ENCODE measurements at regions not wholly inside any gene's neighbourhood (a gene's known extent, or its start where the extent isn't known, plus 50 kb on each side); places are given as distances from the start of the nearest gene placed in this dataset.

GRCh38 chr12:92331383-92331782 is 185.7 kb upstream of the BTG1 start:
- H3K4me1 ChIP-seq (ENCODE audit: control insufficient read depth in 1 of 2, low read depth in 2 of 2), result peaks cover 0 to under 1% of the 10 kb centered on the region in 2 donors
- H3K9me3 ChIP-seq, result no peaks in the 10 kb centered on the region
- H3K27ac ChIP-seq, result no peak overlapping the region
- no peaks in the 10 kb centered on the region for H3K36me3 ChIP-seq
- DNase-seq (ENCODE audit: low spot score) (no peak), ATAC-seq (ENCODE audit: insufficient number of reproducible peaks, low FRiP score, low read depth) (no peak)
- no peak overlapping the region for H3K4me3 ChIP-seq
- H3K27me3 ChIP-seq (replicated peaks; ENCODE audit: insufficient read depth), result no peaks in the 10 kb centered on the region
- no peak for TF ChIP-seq CTCF (IDR thresholded peaks at IDR 0.05)

DNA sequence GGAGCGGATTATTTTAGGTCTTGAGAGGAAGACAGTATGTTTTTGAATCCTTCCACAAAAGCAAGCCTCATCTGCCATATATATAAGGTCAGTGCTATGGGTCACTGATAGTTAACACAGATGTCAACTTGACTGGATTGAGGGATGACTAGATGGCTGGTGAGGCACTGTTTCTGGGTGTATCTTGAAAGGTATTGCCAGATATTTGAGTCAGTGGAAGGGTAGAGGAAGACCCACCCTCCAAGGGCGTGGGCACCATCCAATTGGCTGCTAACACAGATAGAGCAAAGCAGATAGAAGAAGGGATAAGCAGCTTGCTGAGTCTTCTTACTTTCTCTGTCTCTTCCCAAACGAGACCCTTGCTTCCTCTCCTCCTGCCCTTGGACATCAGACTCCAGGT is 185.0 kb upstream of the BTG1 start:
- no peak for ATAC-seq (ENCODE audit: insufficient number of reproducible peaks, low FRiP score, low read depth)
- TF ChIP-seq CTCF (IDR thresholded peaks at IDR 0.05), result no peak

GRCh38 chr12:92326877-92327276 is 181.2 kb upstream of the BTG1 start:
- ATAC-seq (ENCODE audit: insufficient number of reproducible peaks, low FRiP score, low read depth) (no peak), DNase-seq (ENCODE audit: low spot score) (no peak)
- H3K4me1 ChIP-seq (ENCODE audit: control insufficient read depth in 1 of 2, low read depth in 2 of 2), result no peaks in the 10 kb centered on the region
- H3K27ac ChIP-seq, result no peak overlapping the region
- no peak for TF ChIP-seq CTCF (IDR thresholded peaks at IDR 0.05)
- H3K27me3 ChIP-seq (replicated peaks; ENCODE audit: insufficient read depth), result no peaks in the 10 kb centered on the region
- H3K4me3 ChIP-seq, result no peak overlapping the region
- H3K9me3 ChIP-seq, result no peaks in the 10 kb centered on the region
- no peaks in the 10 kb centered on the region for H3K36me3 ChIP-seq

More for the DNA sequence above, 185.0 kb upstream of the BTG1 start:
- Histone ChIP-seq H3K4me3 (no peak overlapping the region), H3K27me3 (replicated peaks; ENCODE audit: insufficient read depth) (no peaks in the 10 kb centered on the region), H3K4me1 (ENCODE audit: control insufficient read depth in 1 of 2, low read depth in 2 of 2) (no peaks in the 10 kb centered on the region), H3K27ac (no peak overlapping the region), H3K36me3 (no peaks in the 10 kb centered on the region), H3K9me3 (no peaks in the 10 kb centered on the region)
- no peak for DNase-seq (ENCODE audit: low spot score)

DNA sequence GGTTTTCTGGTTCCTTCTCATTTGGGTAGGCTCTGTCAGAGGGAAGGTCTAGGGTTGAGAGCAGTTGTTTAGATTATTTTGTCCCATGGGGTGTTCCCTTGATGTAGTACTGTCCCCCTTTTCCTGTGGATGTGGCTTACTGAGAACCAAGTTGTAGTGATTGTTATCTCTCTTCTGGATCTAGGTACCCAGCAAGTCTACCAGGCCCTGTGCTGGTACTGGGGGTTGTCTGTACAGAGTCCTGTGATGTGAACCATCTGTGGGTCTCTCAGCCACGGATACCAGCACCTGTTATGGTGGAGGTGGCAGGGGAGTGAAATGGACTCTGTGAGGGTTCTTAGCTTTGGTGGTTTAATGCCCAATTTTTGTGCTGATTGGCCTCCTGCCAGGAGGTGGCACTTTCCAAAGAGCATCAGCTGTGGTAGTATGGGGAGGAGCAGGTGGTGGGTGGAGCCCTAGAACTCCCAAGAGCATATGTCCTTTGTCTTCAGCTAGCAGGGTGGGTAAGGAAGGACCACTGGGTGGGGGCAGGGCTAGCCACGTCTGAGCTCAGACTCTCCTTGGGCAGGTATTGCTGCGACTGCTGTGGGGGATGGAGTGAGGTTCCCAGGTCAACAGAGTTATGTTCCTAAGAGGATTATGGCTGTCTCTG is 179.3 kb upstream of the BTG1 start:
- Histone ChIP-seq H3K4me1 (ENCODE audit: control insufficient read depth in 1 of 2, low read depth in 2 of 2) (no peaks in the 10 kb centered on the region), H3K36me3 (no peaks in the 10 kb centered on the region), H3K27ac (no peak overlapping the region), H3K27me3 (replicated peaks; ENCODE audit: insufficient read depth) (no peaks in the 10 kb centered on the region), H3K9me3 (no peaks in the 10 kb centered on the region), H3K4me3 (no peak overlapping the region)
- no peak for TF ChIP-seq CTCF (IDR thresholded peaks at IDR 0.05)
- no peak for DNase-seq (ENCODE audit: low spot score)
- no peak for ATAC-seq (ENCODE audit: insufficient number of reproducible peaks, low FRiP score, low read depth)

DNA sequence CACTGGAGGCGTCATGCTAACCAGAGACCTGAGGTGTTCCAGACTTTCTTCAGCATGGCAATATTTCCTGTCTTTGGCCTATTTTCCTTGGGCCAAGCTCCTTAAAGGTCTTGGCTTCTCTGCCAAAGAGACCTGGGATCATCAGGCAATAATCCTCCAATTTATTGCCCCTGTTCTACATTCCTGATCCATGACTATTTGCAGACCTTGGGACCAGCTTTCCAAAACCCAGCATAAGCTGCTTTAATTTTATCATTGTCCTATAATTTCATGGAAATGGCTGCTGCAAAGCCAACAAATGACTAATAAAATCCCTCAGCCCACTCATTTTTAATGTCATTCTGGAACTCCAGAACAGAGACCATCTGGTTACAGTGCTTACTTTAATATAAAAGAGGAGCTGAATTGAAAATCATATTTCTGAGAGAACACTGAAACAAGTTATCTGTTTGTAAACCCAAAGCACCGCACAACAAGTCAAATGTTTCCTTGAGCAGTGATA is 166.9 kb upstream of the BTG1 start:
- H3K4me3 ChIP-seq, result no peak overlapping the region
- no peaks in the 10 kb centered on the region for H3K27me3 ChIP-seq (replicated peaks; ENCODE audit: insufficient read depth)

More for the DNA sequence above, 166.9 kb upstream of the BTG1 start:
- ATAC-seq (ENCODE audit: insufficient number of reproducible peaks, low FRiP score, low read depth), result no peak
- Histone ChIP-seq H3K27ac (no peak overlapping the region), H3K36me3 (no peaks in the 10 kb centered on the region), H3K9me3 (no peaks in the 10 kb centered on the region), H3K4me1 (ENCODE audit: control insufficient read depth in 1 of 2, low read depth in 2 of 2) (no peaks in the 10 kb centered on the region)
- no peak for TF ChIP-seq CTCF (IDR thresholded peaks at IDR 0.05)
- no peak for DNase-seq (ENCODE audit: low spot score)
